HuH-7 (cell line): ENCODE measurements at regions not wholly inside any gene's neighbourhood (a gene's known extent, or its start where the extent isn't known, plus 50 kb on each side); places are given as distances from the start of the nearest gene placed in this dataset.

Experiments
- DNase-seq: peaks from one replicate; pipeline ENCODE4 v3.0.0; 2011; ENCODE audit warnings: low spot score

GRCh38 chr9:82216435-82216834 is 227.9 kb downstream of the SPATA31D1 start:
- no peak for DNase-seq

- DNase-seq = no peak
Measured at GRCh38 chr9:82223442-82223841, 234.9 kb downstream of the SPATA31D1 start.

GRCh38 chr9:82231411-82231810 is 242.8 kb downstream of the SPATA31D1 start:
- DNase-seq = no peak

- no peak for DNase-seq
Measured at GRCh38 chr9:82234160-82234943, 245.8 kb downstream of the SPATA31D1 start.

- DNase-seq = no peak
Measured at GRCh38 chr9:82242285-82242963, 253.9 kb downstream of the SPATA31D1 start.

GRCh38 chr9:82247318-82247717 is 258.7 kb downstream of the SPATA31D1 start:
- DNase-seq = no peak

- DNase-seq = no peak
Measured at GRCh38 chr9:82252116-82252515, 263.5 kb downstream of the SPATA31D1 start.

- DNase-seq = no peak
Measured at GRCh38 chr9:82254646-82255367, 266.2 kb downstream of the SPATA31D1 start.

- DNase-seq = no peak
Measured at GRCh38 chr9:82255481-82256176, 267.1 kb downstream of the SPATA31D1 start.

- DNase-seq = no peak
Measured at GRCh38 chr9:82260691-82261090, 272.1 kb downstream of the SPATA31D1 start.

GRCh38 chr9:82263619-82264018 is 275.0 kb downstream of the SPATA31D1 start:
- no peak for DNase-seq

GRCh38 chr9:82271106-82271561 is 282.6 kb downstream of the SPATA31D1 start:
- no peak for DNase-seq

- DNase-seq = no peak
Measured at GRCh38 chr9:82273121-82273520, 284.5 kb downstream of the SPATA31D1 start.

- no peak for DNase-seq
Measured at GRCh38 chr9:82275258-82275927, 286.8 kb downstream of the SPATA31D1 start.

GRCh38 chr9:82281066-82281465 is 292.5 kb downstream of the SPATA31D1 start:
- DNase-seq = no peak

- no peak for DNase-seq
Measured at GRCh38 chr9:82284758-82285157, 296.2 kb downstream of the SPATA31D1 start.

- no peak for DNase-seq
Measured at GRCh38 chr9:82295181-82295580, 306.6 kb downstream of the SPATA31D1 start.

GRCh38 chr9:82299870-82300269 is 311.3 kb downstream of the SPATA31D1 start:
- DNase-seq = no peak

- no peak for DNase-seq
Measured at GRCh38 chr9:82302968-82303655, 314.5 kb downstream of the SPATA31D1 start.

- DNase-seq = no peak
Measured at GRCh38 chr9:82308836-82309235, 320.3 kb downstream of the SPATA31D1 start.

- peak; percentile 6 for DNase-seq
Measured at GRCh38 chr9:82313697-82314096, 325.1 kb downstream of the SPATA31D1 start.
